OCI-LY1 (cell line): ENCODE measurements at regions not wholly inside any gene's neighbourhood (a gene's known extent, or its start where the extent isn't known, plus 50 kb on each side); places are given as distances from the start of the nearest gene placed in this dataset.

Source experiments
- H2AFZ ChIP-seq: fragments of 200-600 bp; sonication (generic), shearing (Covaris generic); 2 replicates; pipeline ENCODE4 v1.6.0; 2014; ENCODE audit warnings: antibody characterized with exemption, mild to moderate bottlenecking, low read length
- H3F3A ChIP-seq: fragments of 200-600 bp; sonication (generic), shearing (Covaris generic); 2 replicates; pipeline ENCODE4 v1.6.0; 2014; ENCODE audit warnings: mild to moderate bottlenecking, antibody characterized with exemption, low read length, moderate library complexity; ENCODE audit not compliant: insufficient read depth
- H3K27ac ChIP-seq: fragments of 200-600 bp; sonication (generic); 2 replicates; pipeline ENCODE4 v1.5.1; 2014; ENCODE audit warnings: low read length, mixed run types, mild to moderate bottlenecking, low read depth; ENCODE audit not compliant: poor library complexity, severe bottlenecking
- H3K27me3 ChIP-seq: fragments of 200-600 bp; sonication (generic); 2 replicates; pipeline ENCODE4 v1.6.0; 2014; ENCODE audit warnings: antibody characterized with exemption, mild to moderate bottlenecking, low read length, moderate library complexity; ENCODE audit not compliant: insufficient read depth
- H3K36me3 ChIP-seq: fragments of 200-600 bp; sonication (generic); 2 replicates; pipeline ENCODE4 v1.6.1; 2014; ENCODE audit warnings: mild to moderate bottlenecking, antibody characterized with exemption, low read length, moderate library complexity, mixed read lengths; ENCODE audit not compliant: insufficient read depth
- H3K4me1 ChIP-seq: fragments of 200-600 bp; sonication (generic); 2 replicates; pipeline ENCODE4 v1.5.1; 2014; ENCODE audit warnings: mild to moderate bottlenecking, low read length, moderate library complexity; ENCODE audit not compliant: insufficient read depth, severe bottlenecking
- H3K4me2 ChIP-seq: fragments of 200-600 bp; sonication (generic), shearing (Covaris generic); 2 replicates; pipeline ENCODE4 v1.6.1; 2014; ENCODE audit warnings: low read length
- H3K4me3 ChIP-seq: fragments of 200-600 bp; sonication (generic); 2 replicates; pipeline ENCODE4 v1.5.1; 2014; ENCODE audit warnings: low read length, low read depth, mild to moderate bottlenecking, mixed read lengths; ENCODE audit not compliant: poor library complexity, severe bottlenecking
- H3K79me2 ChIP-seq: fragments of 200-600 bp; shearing (Covaris generic); 2 replicates; pipeline ENCODE4 v1.6.1; 2016; ENCODE audit warnings: mixed run types, low read length, mixed read lengths; ENCODE audit not compliant: insufficient read depth
- H3K9ac ChIP-seq: fragments of 200-600 bp; sonication (generic), shearing (Covaris generic); 2 replicates; pipeline ENCODE4 v1.6.1; 2014; ENCODE audit warnings: mild to moderate bottlenecking, low read length, mixed read lengths
- H3K9me2 ChIP-seq: fragments of 200-600 bp; sonication (generic), shearing (Covaris generic); 2 replicates; pipeline ENCODE4 v1.6.1; 2014; ENCODE audit warnings: low read depth, mild to moderate bottlenecking, low read length, mixed read lengths
- H3K9me3 ChIP-seq: fragments of 200-600 bp; shearing (Covaris generic); 2 replicates; pipeline ENCODE4 v1.6.1; 2014; ENCODE audit warnings: low read length, mixed read lengths
- H4K20me1 ChIP-seq: fragments of 200-600 bp; sonication (generic), shearing (Covaris generic); 2 replicates; pipeline ENCODE4 v1.6.0; 2016; ENCODE audit warnings: mild to moderate bottlenecking, low read length; ENCODE audit not compliant: insufficient read depth
- EZH2 ChIP-seq: fragments of 200-600 bp; sonication (generic), shearing (Covaris generic); IDR thresholded peaks from 2 replicates; pipeline ENCODE4 v1.8.0; 2017; ENCODE audit warnings: borderline replicate concordance, mixed run types, mild to moderate bottlenecking, antibody characterized with exemption, low read length, moderate library complexity, mixed read lengths
- TF ChIP-seq, protein P1 (sequence below): fragments of 200-600 bp; sonication (generic), shearing (Covaris generic); IDR thresholded peaks from 2 replicates; pipeline ENCODE4 v1.5.1; 2017; ENCODE audit warnings: mild to moderate bottlenecking, antibody characterized with exemption, low read length, moderate library complexity, mixed read lengths

DNA sequence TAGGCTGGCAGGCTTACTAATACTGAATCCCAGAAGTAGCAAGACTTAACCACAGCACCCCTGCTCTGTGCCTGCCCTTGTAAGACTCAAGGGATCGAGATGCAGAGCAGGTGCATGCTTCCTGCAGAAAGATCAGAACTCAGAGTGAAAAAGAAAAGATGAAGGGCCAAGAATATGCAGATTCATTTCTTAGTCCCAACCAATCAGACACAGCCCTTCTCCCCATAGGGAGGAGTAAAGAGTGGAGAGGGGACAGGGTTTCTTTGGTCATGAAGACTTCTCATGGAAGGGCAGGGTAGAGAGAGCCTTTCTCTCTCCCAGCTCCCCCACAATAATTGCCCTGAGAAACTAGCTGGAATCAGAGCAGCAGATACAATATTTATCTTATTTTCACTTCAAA lies 105.6 kb upstream of the MB21D2 start:
- no peaks in the 10 kb centered on the region for H3K36me3 ChIP-seq
- no peak overlapping the region for H3K4me3 ChIP-seq
- H3K9me2 ChIP-seq, result no peaks in the 10 kb centered on the region
- H3K4me1 ChIP-seq, result no peaks in the 10 kb centered on the region
- no peaks in the 10 kb centered on the region for H3F3A ChIP-seq
- no peaks in the 10 kb centered on the region for H4K20me1 ChIP-seq
- no peak overlapping the region for H3K4me2 ChIP-seq
- H2AFZ ChIP-seq, result no peak overlapping the region
- no peak overlapping the region for H3K9ac ChIP-seq
- no peaks in the 10 kb centered on the region for H3K79me2 ChIP-seq
- no peak for TF ChIP-seq EZH2
- TF ChIP-seq, protein P1, sequence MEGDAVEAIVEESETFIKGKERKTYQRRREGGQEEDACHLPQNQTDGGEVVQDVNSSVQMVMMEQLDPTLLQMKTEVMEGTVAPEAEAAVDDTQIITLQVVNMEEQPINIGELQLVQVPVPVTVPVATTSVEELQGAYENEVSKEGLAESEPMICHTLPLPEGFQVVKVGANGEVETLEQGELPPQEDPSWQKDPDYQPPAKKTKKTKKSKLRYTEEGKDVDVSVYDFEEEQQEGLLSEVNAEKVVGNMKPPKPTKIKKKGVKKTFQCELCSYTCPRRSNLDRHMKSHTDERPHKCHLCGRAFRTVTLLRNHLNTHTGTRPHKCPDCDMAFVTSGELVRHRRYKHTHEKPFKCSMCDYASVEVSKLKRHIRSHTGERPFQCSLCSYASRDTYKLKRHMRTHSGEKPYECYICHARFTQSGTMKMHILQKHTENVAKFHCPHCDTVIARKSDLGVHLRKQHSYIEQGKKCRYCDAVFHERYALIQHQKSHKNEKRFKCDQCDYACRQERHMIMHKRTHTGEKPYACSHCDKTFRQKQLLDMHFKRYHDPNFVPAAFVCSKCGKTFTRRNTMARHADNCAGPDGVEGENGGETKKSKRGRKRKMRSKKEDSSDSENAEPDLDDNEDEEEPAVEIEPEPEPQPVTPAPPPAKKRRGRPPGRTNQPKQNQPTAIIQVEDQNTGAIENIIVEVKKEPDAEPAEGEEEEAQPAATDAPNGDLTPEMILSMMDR, result no peak
- no peaks in the 10 kb centered on the region for H3K9me3 ChIP-seq
- H3K27ac ChIP-seq, result no peak overlapping the region
- H3K27me3 ChIP-seq, result no peaks in the 10 kb centered on the region

DNA sequence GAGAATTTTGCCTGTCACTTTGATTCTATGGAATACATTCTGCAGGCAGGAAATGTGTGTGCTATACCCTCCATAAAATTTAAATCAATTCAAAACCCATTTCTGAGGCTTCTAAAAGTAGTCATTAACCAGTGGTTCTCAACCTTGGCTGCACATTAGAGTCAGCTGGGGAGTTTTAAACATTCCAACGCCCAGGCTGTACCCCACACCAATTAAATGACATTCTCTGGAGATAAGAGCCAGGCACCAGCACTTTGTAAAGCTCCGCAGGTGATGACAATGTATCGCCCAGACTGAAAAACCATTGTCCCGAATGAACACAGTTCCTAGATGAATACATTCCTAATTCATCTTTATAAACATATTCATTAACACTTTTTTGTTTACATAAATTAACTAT lies 110.6 kb upstream of the MB21D2 start:
- H4K20me1 ChIP-seq, result no peaks in the 10 kb centered on the region
- no peaks in the 10 kb centered on the region for H3K9me3 ChIP-seq
- no peaks in the 10 kb centered on the region for H3K27me3 ChIP-seq
- no peaks in the 10 kb centered on the region for H3K9me2 ChIP-seq
- no peak overlapping the region for H3K4me3 ChIP-seq
- H3K9ac ChIP-seq, result no peak overlapping the region
- no peak overlapping the region for H3K27ac ChIP-seq
- TF ChIP-seq EZH2, result no peak
- TF ChIP-seq, protein P1, result no peak
- H3F3A ChIP-seq, result no peaks in the 10 kb centered on the region
- H3K79me2 ChIP-seq, result no peaks in the 10 kb centered on the region
- no peak overlapping the region for H3K4me2 ChIP-seq
- no peaks in the 10 kb centered on the region for H3K4me1 ChIP-seq
- no peaks in the 10 kb centered on the region for H3K36me3 ChIP-seq
- no peak overlapping the region for H2AFZ ChIP-seq

DNA sequence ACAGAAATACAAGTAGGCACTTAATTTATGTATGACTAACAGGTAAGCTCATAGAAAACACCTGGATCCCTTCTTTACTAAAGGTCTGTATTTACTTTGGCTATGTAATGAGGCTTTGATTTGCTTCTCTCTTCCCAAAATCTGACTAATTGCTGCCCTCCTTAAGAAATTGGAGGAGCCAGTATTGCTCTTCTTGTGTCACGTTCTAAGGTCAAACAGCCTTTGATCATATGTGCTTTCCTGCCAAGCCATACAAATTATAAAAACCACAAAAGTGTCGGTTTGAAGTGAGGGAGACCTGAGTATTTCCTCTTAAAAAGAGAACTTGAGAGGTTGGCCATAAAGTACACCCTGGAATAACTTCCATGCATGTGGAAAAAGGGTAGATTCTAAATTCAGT lies 112.1 kb upstream of the MB21D2 start:
- TF ChIP-seq, protein P1, result no peak
- TF ChIP-seq EZH2, result no peak
- no peak overlapping the region for H2AFZ ChIP-seq
- H3K36me3 ChIP-seq, result no peaks in the 10 kb centered on the region
- no peak overlapping the region for H3K4me3 ChIP-seq
- no peaks in the 10 kb centered on the region for H4K20me1 ChIP-seq
- no peak overlapping the region for H3K27ac ChIP-seq
- H3K27me3 ChIP-seq, result no peaks in the 10 kb centered on the region
- no peaks in the 10 kb centered on the region for H3K9me3 ChIP-seq
- no peaks in the 10 kb centered on the region for H3K9me2 ChIP-seq
- H3K79me2 ChIP-seq, result no peaks in the 10 kb centered on the region
- no peaks in the 10 kb centered on the region for H3F3A ChIP-seq
- H3K4me1 ChIP-seq, result no peaks in the 10 kb centered on the region
- no peak overlapping the region for H3K9ac ChIP-seq
- no peak overlapping the region for H3K4me2 ChIP-seq
